Hypothalamus (tissue), 51 donors: ENCODE measurements at regions not wholly inside any gene's neighbourhood (a gene's known extent, or its start where the extent isn't known, plus 50 kb on each side); places are given as distances from the start of the nearest gene placed in this dataset.
A peak's percentile ranks its signal among the peaks of the same experiment; 100 is the strongest.

Experiments
- DNase-seq, 51 donors: peaks; one replicate each; lab custom pipeline; 2025; lab: John Stamatoyannopoulos, UW

GRCh38 chr2:37425408-37425807 lies 81.0 kb downstream of the QPCT start:
- no peak for DNase-seq

- no peak for DNase-seq
These were observed 82.8 kb downstream of the QPCT start for GRCh38 chr2:37427241-37427640.

- DNase-seq: no peak
These were observed 91.9 kb downstream of the QPCT start for GRCh38 chr2:37436323-37436722.

GRCh38 chr2:37439131-37439642 lies 94.8 kb downstream of the QPCT start:
- no peak for DNase-seq

- no peak for DNase-seq
These were observed 96.6 kb downstream of the QPCT start for GRCh38 chr2:37441055-37441454.

GRCh38 chr2:37443082-37443481 lies 98.7 kb downstream of the QPCT start:
- DNase-seq: no peak

GRCh38 chr2:37447446-37447845 lies 103.0 kb downstream of the QPCT start:
- no peak for DNase-seq

GRCh38 chr2:37448342-37449120 lies 104.1 kb downstream of the QPCT start:
- DNase-seq: no peak

GRCh38 chr2:37449761-37450296 lies 105.4 kb downstream of the QPCT start:
- DNase-seq: no peak

- no peak for DNase-seq
These were observed 108.6 kb downstream of the QPCT start for GRCh38 chr2:37453027-37453426.

GRCh38 chr2:37454851-37455762 lies 110.7 kb downstream of the QPCT start:
- DNase-seq: peak in 2 of 51 donors; percentile 2 to 8

GRCh38 chr2:37456479-37456878 lies 112.0 kb downstream of the QPCT start:
- DNase-seq: no peak

- no peak for DNase-seq
These were observed 113.0 kb downstream of the QPCT start for GRCh38 chr2:37457401-37457901.

GRCh38 chr2:37458133-37458532 lies 113.7 kb downstream of the QPCT start:
- no peak for DNase-seq

- DNase-seq: no peak
These were observed 114.9 kb downstream of the QPCT start for GRCh38 chr2:37459095-37459981.

GRCh38 chr2:37460896-37461229 lies 116.4 kb downstream of the QPCT start:
- no peak for DNase-seq

- no peak for DNase-seq
These were observed 119.6 kb downstream of the QPCT start for GRCh38 chr2:37464067-37464466.

- no peak for DNase-seq
These were observed 122.2 kb downstream of the QPCT start for GRCh38 chr2:37466533-37467222.

GRCh38 chr2:37468170-37468569 lies 123.7 kb downstream of the QPCT start:
- DNase-seq: no peak

- DNase-seq: no peak
These were observed 124.7 kb downstream of the QPCT start for GRCh38 chr2:37469126-37469525.
